ENCODE measurements at regions not wholly inside any gene's neighbourhood (a gene's known extent, or its start where the extent isn't known, plus 50 kb on each side); places are given as distances from the start of the nearest gene placed in this dataset.

- TF ChIP-seq, protein P1, sequence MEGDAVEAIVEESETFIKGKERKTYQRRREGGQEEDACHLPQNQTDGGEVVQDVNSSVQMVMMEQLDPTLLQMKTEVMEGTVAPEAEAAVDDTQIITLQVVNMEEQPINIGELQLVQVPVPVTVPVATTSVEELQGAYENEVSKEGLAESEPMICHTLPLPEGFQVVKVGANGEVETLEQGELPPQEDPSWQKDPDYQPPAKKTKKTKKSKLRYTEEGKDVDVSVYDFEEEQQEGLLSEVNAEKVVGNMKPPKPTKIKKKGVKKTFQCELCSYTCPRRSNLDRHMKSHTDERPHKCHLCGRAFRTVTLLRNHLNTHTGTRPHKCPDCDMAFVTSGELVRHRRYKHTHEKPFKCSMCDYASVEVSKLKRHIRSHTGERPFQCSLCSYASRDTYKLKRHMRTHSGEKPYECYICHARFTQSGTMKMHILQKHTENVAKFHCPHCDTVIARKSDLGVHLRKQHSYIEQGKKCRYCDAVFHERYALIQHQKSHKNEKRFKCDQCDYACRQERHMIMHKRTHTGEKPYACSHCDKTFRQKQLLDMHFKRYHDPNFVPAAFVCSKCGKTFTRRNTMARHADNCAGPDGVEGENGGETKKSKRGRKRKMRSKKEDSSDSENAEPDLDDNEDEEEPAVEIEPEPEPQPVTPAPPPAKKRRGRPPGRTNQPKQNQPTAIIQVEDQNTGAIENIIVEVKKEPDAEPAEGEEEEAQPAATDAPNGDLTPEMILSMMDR (conservative IDR thresholded peaks at IDR 0.05 in 1 of 2, IDR thresholded peaks at IDR 0.05 in 1 of 2; ENCODE audit: extremely low read depth in 1 of 2, insufficient read depth in 1 of 2, low read depth in 1 of 2, low read length in 2 of 2) = no peak
- no peak for TF ChIP-seq EZH2 (IDR thresholded peaks at IDR 0.05; ENCODE audit: borderline replicate concordance, low read length)
Observed at GRCh38 chr1:87956072-87956471, 627.4 kb downstream of the LMO4 start.
